ENCODE measurements at regions not wholly inside any gene's neighbourhood (a gene's known extent, or its start where the extent isn't known, plus 50 kb on each side); places are given as distances from the start of the nearest gene placed in this dataset.
"Not testable (repeated sequence)": the region's sequence is repeated elsewhere in the genome, so short reads cannot be mapped to it uniquely, and the experiment has no call there.

DNA sequence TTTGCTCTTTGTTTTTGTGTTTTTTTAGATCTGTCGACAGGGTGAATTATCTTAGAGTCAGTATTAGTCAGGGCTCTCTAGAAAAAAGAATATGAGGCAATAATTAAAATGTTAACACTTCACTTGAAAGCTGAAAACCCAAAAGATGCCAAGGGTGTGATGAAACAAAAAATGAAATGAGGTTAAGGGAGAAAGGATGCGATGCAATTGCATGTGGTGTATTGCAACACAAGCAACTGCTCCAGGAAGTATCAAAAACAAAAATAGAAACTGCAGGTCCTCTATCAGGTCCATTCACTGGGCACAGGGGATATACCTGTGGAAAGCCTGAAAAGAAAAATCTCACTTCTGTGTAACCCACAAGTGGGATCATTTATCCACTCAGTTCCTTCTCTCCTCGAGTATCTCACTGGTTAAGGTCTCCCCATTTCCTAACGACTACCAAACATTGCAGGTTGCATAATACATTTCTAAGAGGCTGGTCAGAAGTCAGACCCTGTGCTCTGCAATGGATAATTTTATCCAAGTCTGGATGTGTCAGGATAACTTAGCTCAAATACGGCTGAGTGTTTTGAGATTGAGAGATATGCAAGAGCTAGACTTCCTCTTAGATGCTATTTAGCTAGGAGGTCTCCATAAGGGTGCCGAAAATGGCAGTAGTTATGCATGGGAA is 257.7 kb upstream of the GJE1 start:
- DNase-seq: no peak

DNA sequence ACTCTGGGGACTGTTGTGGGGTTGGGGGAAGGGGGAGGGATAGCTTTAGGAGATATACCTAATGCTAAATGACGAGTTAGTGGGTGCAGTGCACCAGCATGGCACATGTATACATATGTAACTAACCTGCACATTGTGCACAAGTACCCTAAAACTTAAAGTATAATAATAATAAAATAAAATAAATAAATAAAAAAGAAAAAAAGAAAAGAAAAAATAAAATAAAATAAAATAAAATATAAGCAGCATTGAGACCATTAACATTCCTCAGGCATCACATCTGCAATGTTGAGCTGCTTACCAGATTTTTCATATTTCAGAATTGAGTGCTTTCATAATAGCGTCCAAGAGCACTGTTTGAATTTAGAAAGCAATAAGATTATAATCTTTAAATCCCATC is 263.2 kb upstream of the GJE1 start:
- DNase-seq: not testable (repeated sequence)

DNA sequence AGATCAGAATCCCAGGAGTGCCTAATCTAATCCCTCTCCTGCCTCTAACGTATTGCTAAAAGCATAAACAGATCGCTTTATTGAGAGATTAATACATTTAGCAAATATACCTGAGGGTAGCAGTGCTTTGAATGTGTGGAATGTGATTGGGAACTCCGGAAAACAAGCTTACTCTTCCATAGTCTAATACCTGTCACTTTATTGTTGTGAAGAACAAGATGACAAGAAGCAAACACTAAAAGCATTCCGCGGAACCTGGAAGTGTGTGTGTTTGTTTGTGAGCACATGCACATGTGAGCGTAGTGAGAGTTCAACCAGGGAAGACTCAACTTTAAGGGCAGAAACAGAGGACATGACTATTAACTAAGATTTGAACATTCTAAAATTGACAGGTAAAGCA is 265.0 kb upstream of the GJE1 start:
- no peak for DNase-seq

DNA sequence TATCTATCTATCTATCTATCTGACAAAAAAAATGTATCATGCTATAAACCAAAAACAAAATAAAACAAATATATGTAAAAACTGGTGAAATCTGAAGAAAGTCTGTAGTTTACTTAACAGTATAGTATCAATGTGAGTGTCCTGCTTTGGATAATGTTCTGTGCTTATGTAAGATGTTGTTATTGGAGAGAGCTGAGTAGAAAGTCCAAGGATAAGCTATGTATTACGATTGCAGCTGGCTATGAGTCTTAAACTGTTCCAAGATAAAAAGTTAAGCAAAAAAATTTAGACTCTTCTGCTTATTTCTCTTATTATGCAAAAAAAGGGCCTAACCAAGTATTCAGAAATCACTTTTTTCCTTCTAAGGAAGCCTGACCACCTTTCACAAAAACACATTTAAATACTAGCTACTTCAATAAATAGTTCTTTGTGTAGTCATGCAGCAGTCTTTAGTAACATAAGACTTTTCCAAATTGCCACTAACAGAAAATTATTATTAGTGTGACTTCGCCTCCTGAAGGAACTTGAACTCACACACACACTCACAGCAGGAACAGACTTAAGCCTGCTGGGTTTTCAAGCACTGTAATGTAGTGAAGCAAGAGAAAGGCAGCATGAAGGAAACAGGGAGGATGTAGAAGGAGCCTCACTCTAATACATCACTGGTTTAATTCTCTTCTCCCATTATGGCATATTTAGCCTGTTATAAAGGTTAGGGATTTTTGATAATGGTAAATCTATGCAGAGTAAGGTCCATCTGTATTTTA is 265.8 kb upstream of the GJE1 start:
- DNase-seq: no peak

DNA sequence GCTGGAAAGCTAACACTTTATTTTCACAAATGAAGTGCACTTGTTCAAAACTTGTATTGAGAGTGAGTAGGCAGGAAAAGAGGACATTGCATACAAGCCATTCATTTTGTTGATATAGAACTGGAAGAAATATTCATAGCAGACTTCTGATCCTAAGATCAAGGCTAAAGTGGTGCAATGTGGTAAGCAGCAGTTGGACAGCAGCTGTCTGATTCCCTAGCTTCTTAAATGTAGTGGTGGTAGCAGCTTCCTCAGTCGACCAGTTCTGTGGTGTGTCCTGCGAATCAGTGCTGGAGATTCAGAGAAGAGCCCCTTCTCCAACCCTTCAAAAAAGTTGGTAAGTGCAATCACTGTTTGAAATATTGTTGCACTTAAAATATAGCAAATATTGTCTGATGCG is 281.7 kb upstream of the GJE1 start:
- no peak for DNase-seq

DNA sequence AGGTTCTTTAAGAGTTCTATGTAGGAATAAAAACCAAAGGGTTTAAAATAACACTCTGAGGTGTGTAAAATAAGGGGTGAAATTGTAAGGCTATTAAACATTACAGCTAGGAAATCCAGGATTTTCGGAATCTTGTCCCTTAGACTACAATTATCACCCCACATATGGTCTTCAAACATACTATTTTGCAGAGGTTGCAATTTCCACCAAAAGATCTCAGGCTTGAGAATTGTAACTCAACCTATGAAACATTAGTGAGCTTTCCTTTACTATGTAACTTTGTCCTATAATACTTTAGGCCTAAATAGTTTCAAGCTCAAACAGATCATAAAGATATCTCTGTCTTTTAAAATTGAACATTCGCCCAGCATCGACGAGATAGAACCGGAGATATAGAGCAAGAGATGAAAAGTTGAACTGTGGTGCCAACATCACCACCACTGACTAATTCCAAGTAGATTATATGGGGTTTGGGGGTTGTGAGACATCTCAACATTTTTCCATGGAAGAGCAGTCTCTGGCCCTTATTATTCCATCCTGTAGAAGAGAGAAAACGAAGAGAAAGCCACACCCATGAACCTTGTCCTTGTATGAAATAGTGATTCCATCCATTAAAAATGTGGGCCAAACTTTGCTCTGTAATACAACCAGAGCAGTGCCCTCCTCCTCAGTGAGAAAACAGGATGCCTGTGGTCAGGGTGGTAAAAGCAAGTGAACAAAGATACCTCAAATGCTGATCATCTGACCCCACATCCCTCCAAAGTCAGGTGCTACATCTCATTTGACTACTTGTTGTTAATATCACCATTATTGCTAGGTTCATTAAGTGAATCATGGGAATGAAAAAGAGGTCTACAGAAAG is 284.5 kb upstream of the GJE1 start:
- no peak for DNase-seq

DNA sequence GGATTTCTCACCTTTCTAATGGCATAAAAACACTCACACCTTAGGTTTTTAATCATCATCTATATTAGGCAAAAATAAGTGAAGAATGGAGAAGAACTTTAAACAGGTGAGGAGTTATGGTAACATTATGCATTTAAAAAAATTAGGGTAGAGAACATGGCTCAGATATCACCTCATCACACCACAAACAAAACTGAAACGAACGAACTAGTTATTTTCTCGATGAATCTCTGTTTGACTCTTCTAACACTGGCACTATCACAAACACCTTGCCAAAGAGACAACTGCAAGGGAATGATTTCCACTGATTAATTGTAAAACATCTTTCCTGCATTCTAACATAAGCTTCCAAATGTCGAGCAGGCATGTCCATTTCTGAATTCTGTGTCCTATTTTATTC is 286.1 kb upstream of the GJE1 start:
- no peak for DNase-seq

DNA sequence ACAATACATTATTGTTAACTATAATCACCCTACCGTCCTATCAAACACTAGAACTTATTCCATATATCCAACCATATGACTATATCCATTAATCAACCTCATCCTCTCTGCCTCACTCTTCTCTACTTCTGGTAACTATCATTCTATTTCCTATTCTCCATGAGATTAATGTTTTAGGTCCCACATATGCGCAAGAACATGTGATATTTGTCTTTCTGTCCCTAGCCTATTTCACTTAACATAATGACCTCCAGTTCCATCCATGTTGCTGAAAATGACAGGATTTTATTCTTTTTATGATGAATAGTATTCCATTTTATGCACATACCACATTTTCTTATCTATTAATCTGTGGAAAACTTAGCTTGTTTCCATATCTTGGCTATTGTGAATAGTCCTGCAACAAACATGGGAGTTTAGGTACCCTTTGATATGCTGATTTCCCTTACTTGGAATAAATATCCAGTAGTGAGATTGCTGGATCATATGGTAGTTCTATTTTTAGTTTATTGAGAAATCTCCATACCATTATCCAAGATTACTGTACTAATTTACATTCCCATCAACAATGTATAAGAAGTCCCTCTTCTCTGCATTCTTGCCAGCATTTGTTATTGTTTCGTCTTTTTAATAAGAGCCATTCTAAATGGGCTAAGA is 289.4 kb upstream of the GJE1 start:
- no peak for DNase-seq

DNA sequence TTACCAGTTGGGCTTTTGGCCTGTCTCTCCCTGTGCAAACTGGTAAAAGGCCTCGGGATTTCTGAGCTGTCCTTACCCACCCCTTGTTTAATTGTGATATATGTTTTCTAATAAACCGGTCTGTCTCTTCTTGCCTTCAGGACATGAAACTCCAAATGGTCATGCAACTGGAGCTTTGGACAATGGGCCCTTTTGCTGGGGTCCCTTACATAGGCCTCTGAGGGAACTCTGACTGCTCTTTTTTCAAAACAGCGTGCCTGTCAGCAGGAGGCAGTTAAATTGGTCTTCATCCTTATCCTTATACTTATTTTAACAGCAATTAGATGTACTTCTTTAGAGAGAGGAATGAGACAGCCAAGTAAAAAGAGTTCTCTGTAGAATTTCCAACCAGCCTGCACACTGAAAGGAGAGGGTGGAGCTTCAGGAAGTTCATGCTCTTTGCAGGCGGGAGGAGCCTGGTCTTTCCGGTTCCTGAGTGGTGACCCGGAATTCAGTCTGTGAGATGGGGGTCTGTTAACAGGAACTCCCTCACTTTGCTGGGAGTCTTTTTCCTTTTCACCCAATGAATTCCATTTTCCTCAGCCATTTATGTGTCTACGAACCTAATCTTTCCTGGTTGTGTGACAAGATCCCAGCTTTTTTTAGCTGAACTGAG is 299.6 kb upstream of the GJE1 start:
- DNase-seq: no peak

DNA sequence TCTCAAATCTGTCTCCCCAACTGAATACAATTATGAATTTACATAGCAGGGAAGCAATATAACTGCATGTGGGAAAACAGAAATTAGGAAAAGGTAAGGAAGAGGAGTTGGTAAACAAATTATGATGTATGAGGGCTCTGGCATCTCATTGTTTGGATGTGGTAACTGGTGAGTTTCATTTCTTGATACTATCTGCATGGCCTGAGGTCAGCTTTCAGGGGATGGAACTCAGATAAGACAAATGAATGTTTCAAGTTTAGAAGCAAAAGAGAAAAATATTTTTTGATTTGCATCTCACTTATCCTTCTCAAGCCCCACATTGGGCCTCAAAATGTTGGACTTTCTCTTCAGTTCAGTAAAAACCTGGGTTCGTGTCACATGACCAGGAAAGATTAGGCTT is 302.2 kb upstream of the GJE1 start:
- no peak for DNase-seq

DNA sequence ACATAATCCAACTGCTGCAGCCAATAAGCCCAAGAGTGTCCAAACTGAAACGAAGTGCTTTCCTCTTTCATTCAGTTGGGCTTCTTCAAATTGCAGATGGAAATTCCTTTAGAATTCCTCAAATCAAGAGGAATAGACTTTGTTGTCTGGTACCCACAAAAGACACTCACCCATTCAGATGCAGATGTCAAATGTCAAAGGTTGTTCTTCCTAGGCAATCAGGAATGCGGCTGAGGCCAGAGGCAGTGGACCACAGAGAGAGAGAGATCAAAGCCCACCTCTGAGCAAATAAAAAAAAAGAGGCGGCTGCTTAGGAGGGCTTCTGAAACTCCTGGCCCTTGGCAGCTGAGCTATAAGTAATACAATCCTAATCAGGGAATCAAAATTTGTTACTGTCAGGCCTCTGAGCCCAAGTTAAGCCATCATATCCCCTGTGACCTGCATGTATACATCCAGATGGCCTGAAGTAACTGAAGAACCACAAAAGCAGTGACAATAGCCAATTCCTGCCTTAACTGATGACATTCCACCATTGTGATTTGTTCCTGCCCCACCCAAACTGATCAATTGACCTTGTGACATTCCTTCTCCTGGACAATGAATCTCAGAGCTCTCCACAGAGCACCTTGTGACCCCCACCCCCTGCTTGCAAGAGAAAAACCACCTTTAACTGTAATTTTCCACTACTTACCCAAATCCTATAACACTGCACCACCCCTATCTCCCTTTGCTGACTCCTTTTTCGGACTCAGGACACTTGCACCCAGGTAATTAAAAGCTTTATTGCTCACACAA is 303.0 kb upstream of the GJE1 start:
- DNase-seq: no peak

DNA sequence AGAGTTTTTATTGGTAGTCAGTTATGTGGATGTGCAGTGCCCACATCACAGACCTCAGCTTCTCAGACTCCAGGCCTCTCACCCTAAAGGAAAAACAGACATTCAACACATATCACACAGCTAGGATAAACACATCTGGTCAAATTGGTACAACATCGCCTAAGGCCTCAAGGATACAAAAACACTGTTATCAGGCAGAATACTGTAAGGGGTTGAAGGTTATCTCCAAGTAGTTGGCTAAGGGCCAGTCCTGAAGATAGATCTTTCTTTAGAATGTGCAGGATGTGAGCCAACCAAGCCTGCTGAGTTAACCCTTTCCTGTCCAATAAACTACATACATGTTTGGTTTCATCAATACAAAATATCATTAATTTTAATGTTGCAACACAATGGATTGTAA is 308.4 kb upstream of the GJE1 start:
- no peak for DNase-seq

DNA sequence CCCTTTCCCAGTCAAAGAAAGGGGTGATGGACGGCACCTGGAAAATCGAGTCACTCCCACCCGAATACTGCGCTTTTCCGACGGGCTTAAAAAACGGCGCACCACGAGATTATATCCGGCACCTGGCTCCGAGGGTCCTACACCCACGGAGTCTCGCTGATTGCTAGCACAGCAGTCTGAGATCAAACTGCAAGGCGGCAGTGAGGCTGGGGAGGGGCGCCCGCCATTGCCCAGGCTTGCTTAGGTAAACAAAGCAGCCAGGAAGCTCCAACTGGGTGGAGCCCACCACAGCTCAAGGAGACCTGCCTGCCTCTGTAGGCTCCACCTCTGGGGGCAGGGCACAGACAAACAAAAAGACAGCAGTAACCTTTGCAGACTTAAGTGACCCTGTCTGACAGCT is 317.7 kb upstream of the GJE1 start:
- DNase-seq: not testable (repeated sequence)

DNA sequence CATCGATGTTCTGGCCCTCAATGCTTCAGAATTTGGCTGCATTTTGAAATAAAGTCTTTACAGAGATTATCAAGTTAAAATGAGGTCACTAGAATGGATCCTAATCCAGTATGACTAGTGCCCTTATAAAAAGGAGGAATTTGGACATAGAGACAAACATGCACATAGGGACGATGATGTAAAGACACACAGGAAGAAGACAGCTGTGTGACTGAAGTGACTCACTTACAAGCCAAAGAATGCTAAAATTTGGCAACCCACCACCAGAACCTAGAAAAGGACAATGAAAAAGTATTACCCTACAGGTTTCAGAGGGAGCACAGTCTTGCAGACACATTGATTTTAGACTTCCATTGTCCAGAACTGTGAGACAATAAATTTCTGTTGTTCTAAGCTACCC is 322.8 kb upstream of the GJE1 start:
- DNase-seq: no peak

DNA sequence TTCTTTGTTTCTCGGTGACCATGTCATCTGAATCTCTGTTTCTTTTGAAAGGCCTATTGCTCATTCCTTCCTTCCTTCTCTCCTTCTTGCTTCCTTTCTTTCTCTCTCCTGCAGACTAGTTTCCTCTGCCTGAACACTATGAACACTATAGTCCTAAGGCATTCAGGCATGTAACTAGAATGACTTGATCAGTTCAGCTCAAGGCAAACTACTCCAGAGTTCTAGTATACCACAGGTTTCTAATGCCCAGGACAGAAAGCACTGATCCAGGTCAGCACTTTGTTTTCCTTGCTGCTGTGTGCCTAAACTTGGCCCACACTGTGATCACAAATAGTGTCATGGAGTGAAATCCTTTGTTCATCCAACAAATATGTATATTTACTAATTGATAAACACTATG is 324.1 kb upstream of the GJE1 start:
- DNase-seq: no peak

DNA sequence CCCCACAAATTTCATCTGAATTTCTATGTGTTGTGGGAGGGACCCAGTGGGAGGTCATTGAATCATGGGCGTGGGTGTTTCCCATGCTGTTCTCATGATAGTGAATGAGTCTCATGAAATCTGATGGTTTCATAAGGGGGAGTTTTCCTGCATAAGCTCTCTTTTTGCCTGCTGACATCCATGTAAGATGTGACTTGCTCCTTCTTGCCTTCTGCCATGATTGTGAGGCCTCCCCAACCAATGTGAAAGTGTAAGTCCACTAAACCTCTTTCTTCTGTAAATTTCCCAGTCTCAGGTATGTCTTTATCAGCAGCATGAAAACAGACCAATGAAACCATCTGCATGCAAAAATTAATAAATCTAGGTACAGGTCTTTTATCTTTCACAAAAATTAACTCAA is 331.8 kb upstream of the GJE1 start:
- not testable (repeated sequence) for DNase-seq

DNA sequence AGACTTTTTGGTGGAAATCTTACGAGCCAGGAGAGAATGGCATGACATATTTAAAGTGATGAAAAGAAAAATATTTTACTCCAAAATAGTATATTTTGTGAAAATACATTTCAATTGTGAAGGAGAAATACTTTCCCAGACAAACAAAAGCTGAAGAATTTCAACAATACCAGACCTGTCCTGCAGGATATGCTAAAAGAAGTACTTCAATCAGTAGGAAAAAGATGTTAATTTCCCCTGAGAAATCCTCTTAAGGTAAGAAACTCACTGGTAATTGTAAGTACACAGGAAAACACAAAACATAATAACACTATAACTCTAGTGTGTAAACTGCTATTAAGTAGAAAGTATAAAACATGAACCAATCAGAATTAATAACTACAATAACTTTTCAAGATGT is 341.8 kb upstream of the GJE1 start:
- no peak for DNase-seq

DNA sequence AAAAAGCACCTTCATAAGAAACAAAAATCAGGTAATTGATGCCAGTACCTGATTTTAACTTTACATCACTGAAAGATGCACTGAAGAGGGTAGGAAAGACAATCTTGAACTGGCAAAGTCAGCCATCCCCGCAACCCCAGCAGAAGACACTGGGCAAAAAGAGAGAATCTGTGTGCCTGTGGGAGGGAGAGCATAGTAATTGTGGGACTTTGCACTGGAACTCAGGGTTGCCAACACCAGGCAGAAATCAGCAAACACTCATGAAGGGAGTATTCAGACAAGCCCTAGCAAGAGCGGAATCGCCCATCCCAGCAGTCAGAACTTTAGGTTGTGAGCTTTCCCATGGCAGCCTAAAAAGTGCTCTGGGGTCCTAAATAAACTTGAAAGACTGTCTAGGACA is 344.6 kb upstream of the GJE1 start:
- DNase-seq: no peak

DNA sequence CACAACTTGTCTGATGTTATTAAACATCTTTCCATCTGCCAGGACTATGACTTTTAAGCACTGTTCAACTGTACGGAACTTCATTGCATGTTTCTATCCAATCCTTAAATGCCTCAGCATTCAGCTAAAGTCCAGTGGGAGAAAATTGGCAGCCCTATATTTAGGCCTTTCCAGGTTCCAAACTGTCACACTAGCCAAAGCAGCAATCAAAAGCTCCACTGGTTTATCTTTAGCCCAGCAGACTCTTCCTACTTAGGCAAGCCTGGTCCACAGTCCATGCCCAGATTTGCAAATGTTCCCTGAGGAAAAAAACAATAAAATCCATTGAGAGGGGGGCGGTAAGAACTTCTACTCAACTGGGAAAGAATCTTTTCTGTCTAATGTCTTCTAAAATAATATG is 349.1 kb upstream of the GJE1 start:
- no peak for DNase-seq

DNA sequence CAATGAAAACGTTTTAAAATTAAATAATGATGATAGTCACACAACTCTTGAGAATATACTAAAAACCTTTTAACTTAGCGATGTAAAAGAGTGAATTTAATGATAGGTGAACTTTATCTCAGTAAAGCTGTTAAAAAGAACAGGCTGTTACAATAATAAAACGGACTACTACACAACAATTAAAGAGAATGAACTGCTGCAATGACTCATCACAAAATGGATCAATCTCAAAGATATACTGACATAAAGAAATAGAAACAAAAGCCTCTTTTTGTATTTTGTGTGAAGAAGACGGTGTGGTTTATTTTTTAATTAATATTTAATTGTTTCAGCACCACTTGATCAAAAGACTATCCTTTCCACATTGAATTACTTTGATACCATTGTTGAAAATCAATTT is 352.4 kb upstream of the GJE1 start:
- no peak for DNase-seq

DNA sequence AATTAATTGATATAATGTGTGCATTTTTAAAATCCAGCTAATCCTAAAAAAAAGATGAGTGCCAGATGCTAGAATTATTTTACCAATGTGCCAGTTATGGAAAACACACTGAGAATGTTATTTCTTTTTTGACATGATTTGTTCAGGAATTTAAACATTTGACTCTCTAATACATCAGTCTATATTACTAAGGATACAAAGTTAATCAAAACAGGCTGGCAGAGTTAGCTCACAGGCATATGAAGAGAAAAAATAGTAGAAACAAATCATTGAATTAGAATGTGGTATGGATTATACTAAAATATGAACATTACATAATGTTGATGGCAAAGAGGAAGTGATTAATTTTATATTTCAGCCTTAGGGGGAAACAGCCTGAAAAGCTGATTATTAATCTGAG is 368.3 kb upstream of the GJE1 start:
- DNase-seq: no peak

DNA sequence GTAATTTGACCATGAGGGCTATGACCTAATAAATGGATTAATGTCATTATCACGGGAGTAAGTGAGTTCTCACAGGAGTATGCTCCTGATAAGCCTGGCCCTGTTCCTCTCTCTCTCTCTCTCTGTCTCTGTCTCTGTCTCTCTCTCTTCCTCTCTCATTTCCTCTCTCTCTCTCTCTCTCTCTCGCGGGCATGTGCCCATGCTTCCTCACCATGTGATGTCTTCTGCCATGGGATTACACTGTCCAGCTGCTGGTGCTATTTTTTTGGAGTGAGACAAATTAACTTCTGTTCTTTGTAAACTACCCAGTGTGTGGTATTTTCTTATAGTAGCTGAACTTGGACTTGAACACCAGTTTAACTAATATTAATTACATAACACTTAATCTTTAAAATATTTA is 374.3 kb upstream of the GJE1 start:
- no peak for DNase-seq
